M059J (cell line): ENCODE measurements at regions not wholly inside any gene's neighbourhood (a gene's known extent, or its start where the extent isn't known, plus 50 kb on each side); places are given as distances from the start of the nearest gene placed in this dataset.

Source experiments
- DNase-seq: peaks from one replicate; pipeline ENCODE4 v3.0.0-alpha.2; 2012; ENCODE audit warnings: low read depth

GRCh38 chr22:27632451-27633295, 168.9 kb downstream of the MN1 start:
- no peak for DNase-seq

- no peak for DNase-seq
Observed at GRCh38 chr22:27633296-27633871, 168.2 kb downstream of the MN1 start.

- DNase-seq: no peak
Observed at GRCh38 chr22:27634043-27634740, 167.4 kb downstream of the MN1 start.

GRCh38 chr22:27635435-27635834, 166.1 kb downstream of the MN1 start:
- no peak for DNase-seq

- no peak for DNase-seq
Observed at GRCh38 chr22:27635852-27636251, 165.7 kb downstream of the MN1 start.

- DNase-seq: no peak
Observed at GRCh38 chr22:27636716-27637508, 164.6 kb downstream of the MN1 start.

GRCh38 chr22:27637604-27638003, 164.0 kb downstream of the MN1 start:
- DNase-seq: peak; percentile 40

GRCh38 chr22:27638329-27639233, 163.0 kb downstream of the MN1 start:
- no peak for DNase-seq

- no peak for DNase-seq
Observed at GRCh38 chr22:27639248-27640086, 162.1 kb downstream of the MN1 start.

- no peak for DNase-seq
Observed at GRCh38 chr22:27641049-27641795, 160.3 kb downstream of the MN1 start.

GRCh38 chr22:27642104-27642800, 159.3 kb downstream of the MN1 start:
- DNase-seq: no peak

- no peak for DNase-seq
Observed at GRCh38 chr22:27643907-27644306, 157.6 kb downstream of the MN1 start.

- DNase-seq: no peak
Observed at GRCh38 chr22:27644566-27644965, 157.0 kb downstream of the MN1 start.

- no peak for DNase-seq
Observed at GRCh38 chr22:27647540-27647939, 154.0 kb downstream of the MN1 start.

- DNase-seq: no peak
Observed at GRCh38 chr22:27648074-27648473, 153.5 kb downstream of the MN1 start.

GRCh38 chr22:27648853-27649252, 152.7 kb downstream of the MN1 start:
- no peak for DNase-seq

GRCh38 chr22:27650572-27650971, 151.0 kb downstream of the MN1 start:
- no peak for DNase-seq

- no peak for DNase-seq
Observed at GRCh38 chr22:27650985-27651384, 150.6 kb downstream of the MN1 start.

GRCh38 chr22:27651486-27651885, 150.1 kb downstream of the MN1 start:
- no peak for DNase-seq
